ENCODE measurements at regions not wholly inside any gene's neighbourhood (a gene's known extent, or its start where the extent isn't known, plus 50 kb on each side); places are given as distances from the start of the nearest gene placed in this dataset.

GRCh38 chr2:150788426-150789140 lies 301.1 kb upstream of the RND3 start:
- no peak for FAIRE-seq

GRCh38 chr2:150787353-150788093 lies 300.1 kb upstream of the RND3 start:
- FAIRE-seq (no peak), DNase-seq (ENCODE audit: low spot score) (no peak)

More at GRCh38 chr2:150788426-150789140, 301.1 kb upstream of the RND3 start:
- no peak for DNase-seq (ENCODE audit: low spot score)

DNA sequence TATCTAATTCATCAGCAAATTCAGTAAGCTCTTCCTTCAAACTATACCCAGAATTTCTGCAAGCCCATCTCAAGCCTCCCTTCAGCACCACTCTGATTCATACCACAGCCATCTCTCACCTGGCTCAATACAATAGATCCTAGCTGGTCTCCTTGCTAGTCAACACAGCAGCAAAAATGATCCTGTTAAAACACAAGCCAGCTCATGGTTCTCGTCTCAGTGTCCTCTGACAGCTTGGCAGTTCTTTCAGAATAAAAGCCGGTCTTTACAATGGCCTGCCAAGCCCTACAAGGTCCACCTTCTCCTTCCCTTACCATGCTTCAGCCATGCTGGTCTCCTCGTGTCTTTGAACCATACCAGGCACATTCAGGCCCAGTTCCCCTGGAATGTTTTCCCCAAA lies 296.9 kb upstream of the RND3 start:
- FAIRE-seq, result no peak
- no peak for DNase-seq (ENCODE audit: low spot score)

DNA sequence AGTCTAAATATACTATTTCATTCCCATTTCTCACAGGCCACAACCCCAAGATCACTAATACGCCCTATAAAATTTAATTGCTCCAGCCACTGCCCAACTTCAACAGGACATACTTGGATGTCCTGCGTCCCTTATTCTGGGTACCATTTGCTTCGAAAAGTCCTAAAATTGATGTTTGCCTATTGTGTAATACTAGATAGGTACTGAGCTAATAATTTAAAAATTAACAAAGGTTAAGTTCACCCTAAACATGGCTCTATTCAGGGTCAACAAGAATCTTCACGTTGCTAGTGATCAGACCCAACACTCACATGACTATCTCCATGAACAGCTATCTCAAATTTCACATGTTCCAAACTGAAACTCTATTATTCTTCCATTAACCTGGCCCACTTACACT lies 296.4 kb upstream of the RND3 start:
- DNase-seq (ENCODE audit: low spot score), result no peak
- FAIRE-seq, result no peak

GRCh38 chr2:150783015-150783414 lies 295.5 kb upstream of the RND3 start:
- DNase-seq (ENCODE audit: low spot score) (no peak), FAIRE-seq (no peak)

GRCh38 chr2:150782613-150783012 lies 295.1 kb upstream of the RND3 start:
- no peak for DNase-seq (ENCODE audit: low spot score)
- FAIRE-seq, result no peak

DNA sequence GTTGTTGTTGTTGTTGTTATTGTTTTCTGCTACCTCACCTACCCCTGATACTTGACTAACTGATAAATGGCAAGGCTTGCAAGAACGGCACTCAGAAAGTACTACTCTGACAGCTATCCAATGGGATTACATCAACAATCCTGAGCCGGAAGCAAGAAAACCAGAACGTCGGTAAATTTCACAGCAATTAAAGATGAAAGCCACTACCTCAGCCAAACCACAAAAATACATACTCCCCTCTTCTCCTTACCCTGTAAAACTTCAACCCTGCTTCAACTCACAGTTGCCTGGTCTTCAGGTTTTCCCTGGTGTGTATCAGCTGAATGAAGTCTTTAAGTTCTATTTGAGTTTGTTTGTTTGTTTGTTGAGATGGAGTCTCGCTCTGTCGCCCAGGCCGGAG lies 293.7 kb upstream of the RND3 start:
- no peak for FAIRE-seq
- no peak for DNase-seq (ENCODE audit: low spot score)

- no peak for DNase-seq (ENCODE audit: low spot score)
- no peak for FAIRE-seq
Observed at GRCh38 chr2:150778828-150779227, 291.4 kb upstream of the RND3 start.

- no peak for FAIRE-seq
- no peak for DNase-seq (ENCODE audit: low spot score)
Observed at GRCh38 chr2:150769421-150769820, 282.0 kb upstream of the RND3 start.

DNA sequence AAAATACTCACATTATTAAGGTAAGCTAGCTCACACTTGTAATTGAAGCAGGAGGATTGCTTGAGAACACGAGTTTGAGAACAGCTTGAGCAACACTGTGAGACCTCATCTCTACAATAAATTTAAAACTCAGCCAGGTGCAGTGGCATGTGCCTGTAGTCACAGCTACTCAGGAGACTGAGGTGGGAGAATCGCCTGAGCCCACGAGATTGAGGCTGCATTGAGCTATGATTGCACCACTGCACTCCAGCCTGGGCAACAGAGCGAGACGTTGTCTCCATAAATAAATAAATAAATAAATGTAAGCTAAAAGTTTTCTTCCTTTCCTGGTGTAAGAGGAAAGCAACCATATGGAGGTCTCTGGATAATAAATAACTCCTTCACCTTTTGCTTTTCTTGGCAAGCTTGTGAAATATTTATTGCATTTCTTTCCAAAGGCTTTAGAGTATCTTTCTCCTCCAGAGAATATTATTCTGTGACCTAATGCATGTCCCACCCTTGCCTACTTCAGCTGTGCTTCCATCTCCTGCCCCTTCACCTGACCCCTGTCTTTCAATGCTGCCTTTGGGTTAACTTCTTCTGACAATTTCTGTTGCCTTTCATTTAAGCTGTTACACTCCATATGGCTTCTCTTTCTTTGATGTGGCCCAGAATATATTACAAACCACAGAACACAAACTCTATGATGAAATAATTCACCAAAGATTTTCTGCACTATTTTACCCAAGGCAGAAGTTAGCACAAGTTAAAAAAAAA lies 280.7 kb upstream of the RND3 start:
- FAIRE-seq (no peak), DNase-seq (ENCODE audit: low spot score) (no peak)

DNA sequence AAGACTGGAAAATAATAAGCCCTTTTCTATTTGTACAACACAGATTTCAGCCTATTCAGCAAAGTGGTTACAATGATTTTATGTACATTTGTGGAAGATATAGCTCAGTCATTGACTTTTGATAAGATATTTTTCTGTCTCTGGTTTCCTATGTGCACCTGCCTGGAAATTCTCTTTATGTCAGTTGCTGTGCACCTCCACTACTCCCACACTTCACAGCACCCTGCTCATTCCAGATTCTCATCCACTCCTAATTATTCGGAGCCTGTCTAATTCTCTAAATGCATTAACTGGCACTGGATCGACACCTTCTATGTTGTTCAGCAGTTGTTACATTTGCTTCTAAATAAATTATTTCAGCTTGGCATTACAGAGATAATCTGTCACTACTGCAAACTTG lies 275.1 kb upstream of the RND3 start:
- FAIRE-seq, result no peak

DNA sequence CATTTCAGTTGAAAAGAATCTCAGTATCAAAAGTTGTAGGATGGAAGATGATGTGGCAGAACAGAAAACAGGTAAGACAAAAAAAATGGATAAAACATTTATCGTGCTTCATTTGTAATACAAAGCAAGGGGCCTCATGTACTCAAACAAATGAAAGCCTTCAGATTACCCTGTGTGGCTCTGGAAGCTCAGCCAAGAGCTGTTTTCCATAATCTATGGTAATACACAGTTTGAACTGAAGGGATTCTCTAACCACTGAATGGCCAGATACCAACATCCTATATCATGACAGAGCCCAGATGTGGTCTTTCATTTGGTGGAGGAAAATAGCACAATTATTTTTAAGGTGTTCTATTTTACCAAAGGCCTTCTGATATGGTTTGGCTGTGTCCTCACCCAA lies 272.1 kb upstream of the RND3 start:
- FAIRE-seq, result no peak
- DNase-seq (ENCODE audit: low spot score), result no peak

More for the DNA sequence above, 275.1 kb upstream of the RND3 start:
- no peak for DNase-seq (ENCODE audit: low spot score)

GRCh38 chr2:150759106-150759505 lies 271.6 kb upstream of the RND3 start:
- DNase-seq (ENCODE audit: low spot score), result no peak
- no peak for FAIRE-seq

DNA sequence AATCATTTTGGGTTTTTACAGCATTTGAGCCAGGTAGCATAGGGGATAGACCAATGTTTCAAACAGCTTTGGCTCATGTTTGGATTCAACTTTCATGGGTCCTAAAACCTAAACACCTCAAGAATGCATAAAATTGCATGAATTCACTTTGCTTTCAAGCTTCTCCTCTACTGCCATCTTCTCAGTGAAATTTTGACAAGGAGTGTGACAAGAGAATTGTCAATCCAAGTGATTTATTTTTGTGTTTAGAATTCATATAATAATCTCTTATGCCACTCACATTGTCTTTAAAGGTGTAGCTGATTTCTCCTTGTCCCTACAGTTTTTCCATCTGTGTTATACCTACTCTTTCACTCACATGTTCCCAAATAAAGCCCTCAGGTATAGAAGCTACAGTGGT lies 264.8 kb upstream of the RND3 start:
- FAIRE-seq, result no peak
- DNase-seq (ENCODE audit: low spot score), result no peak

- DNase-seq (ENCODE audit: low spot score) (no peak), FAIRE-seq (no peak)
Observed at GRCh38 chr2:150750720-150751119, 263.3 kb upstream of the RND3 start.

GRCh38 chr2:150742094-150742493 lies 254.6 kb upstream of the RND3 start:
- DNase-seq (ENCODE audit: low spot score), result no peak
- FAIRE-seq, result no peak

DNA sequence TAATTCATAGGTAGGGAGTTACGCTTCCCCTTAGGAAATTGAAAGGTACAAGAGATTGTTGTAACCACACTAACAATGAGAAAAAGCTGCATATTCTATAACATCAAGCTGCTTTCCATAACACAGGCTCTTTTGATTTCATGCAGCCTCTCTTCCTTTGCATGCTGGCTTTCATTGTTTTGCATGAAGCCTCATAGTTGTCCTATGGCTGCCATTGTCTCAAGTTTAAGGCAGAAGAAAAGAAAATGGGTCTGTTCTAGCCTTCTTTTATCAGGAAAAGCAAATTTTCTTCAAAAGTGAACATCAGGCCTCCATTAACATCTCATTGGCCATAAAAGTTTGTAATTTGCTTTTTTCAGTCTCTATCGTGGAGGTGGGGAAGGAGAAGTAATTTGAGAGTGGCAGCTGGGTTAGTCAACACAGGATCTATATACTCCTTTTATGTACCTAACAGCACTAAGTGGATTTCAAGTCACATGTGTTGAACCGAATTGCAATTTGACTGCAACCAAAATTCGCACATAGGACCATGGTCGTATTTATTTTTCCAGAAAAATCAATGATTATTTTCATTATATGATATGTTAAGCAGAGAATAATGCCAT lies 248.5 kb upstream of the RND3 start:
- no peak for FAIRE-seq
- DNase-seq (ENCODE audit: low spot score), result no peak

GRCh38 chr2:150733051-150733618 lies 245.7 kb upstream of the RND3 start:
- DNase-seq (ENCODE audit: low spot score), result no peak
- no peak for FAIRE-seq

- FAIRE-seq (no peak), DNase-seq (ENCODE audit: low spot score) (no peak)
Observed at GRCh38 chr2:150732491-150732890, 245.0 kb upstream of the RND3 start.

DNA sequence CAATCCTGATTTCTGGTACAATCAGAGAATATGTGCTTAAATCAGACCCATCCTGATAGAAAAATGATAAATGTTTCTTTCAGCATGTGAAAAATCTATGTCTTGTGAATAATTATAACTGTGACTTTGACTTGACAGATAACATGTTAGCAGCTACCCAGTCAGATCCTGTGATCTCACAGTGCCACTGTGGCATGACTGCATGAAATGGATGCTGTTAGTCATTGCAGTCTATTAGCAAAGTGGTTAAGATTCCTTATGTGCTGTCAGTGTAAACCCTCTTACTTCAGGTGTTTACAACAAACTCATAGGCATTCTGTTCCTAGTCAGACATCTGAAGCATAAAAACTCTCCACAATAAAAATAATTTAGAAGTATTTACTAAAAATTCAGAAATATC lies 244.6 kb upstream of the RND3 start:
- DNase-seq (ENCODE audit: low spot score) (no peak), FAIRE-seq (no peak)

DNA sequence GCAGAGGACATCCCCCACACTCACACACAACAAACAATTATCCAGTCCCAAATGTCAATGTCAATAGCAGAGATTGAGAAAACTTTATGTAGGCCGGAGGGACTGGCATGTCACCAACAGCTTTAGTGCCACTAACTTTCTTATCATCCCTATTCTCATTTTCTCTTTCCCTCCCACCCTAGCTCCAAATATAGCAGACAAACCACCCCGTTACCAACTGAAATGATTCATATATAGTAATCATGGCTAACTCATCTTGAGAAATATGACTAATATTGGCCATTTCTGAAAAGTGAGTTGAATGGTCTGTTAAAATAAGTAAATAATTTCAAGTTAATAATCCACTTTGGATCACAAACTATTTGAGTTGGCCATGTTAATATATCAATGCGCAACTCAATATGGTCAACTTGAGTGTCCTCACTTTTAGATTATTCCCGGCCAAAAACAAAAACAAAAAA lies 242.1 kb upstream of the RND3 start:
- FAIRE-seq, result no peak
- DNase-seq (ENCODE audit: low spot score), result no peak

Measured in urothelium cell line (cell line).